ENCODE measurements at regions not wholly inside any gene's neighbourhood (a gene's known extent, or its start where the extent isn't known, plus 50 kb on each side); places are given as distances from the start of the nearest gene placed in this dataset.

DNA sequence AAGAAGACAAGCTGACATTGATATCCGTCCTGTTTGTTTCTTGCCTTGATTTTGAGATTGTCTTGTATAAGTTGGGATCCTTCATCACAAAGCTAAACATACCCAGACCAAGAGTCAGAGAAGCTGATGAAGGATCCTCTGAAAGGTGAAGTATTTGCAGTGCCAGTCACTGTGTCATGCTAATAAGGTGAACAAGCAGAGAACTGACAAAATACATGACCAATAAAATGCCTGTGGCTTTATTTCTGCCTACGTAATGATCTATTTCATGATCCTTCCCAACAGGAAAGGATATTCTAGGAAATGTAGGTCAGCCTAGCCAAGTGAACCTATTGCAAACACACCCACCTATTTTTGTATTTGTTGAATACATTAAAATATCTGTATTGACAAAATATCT, 351.3 kb upstream of the CDH9 start:
- TF ChIP-seq RAD21 (IDR thresholded peaks at IDR 0.05 in 1 of 2, conservative IDR thresholded peaks at IDR 0.05 in 1 of 2; ENCODE audit: low read depth in 2 of 2, low read length in 2 of 2) (no peak), KDM1A (IDR thresholded peaks at IDR 0.05; ENCODE audit: borderline replicate concordance, low read length) (no peak), SRF (IDR thresholded peaks at IDR 0.05; ENCODE audit: low read depth, low read length) (no peak), JUND (IDR thresholded peaks at IDR 0.05; ENCODE audit: low read length) (no peak), POLR2AphosphoS5 (IDR thresholded peaks at IDR 0.05; ENCODE audit: low read depth, low read length) (no peak), CBX5 (IDR thresholded peaks at IDR 0.05; ENCODE audit: low read depth, low read length) (no peak), POLR2A (IDR thresholded peaks at IDR 0.05; ENCODE audit: control extremely low read depth in 1 of 2, low read depth in 2 of 2, low read length in 2 of 2) (no peak), EP300 (IDR thresholded peaks at IDR 0.05; ENCODE audit: borderline replicate concordance in 1 of 2, low read depth in 2 of 2, low read length in 2 of 2) (no peak), CHD1 (IDR thresholded peaks at IDR 0.05; ENCODE audit: low read depth, low read length) (no peak)
- TF ChIP-seq, protein P1, sequence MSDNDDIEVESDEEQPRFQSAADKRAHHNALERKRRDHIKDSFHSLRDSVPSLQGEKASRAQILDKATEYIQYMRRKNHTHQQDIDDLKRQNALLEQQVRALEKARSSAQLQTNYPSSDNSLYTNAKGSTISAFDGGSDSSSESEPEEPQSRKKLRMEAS (IDR thresholded peaks at IDR 0.05): no peak
- TF ChIP-seq, protein P2, sequence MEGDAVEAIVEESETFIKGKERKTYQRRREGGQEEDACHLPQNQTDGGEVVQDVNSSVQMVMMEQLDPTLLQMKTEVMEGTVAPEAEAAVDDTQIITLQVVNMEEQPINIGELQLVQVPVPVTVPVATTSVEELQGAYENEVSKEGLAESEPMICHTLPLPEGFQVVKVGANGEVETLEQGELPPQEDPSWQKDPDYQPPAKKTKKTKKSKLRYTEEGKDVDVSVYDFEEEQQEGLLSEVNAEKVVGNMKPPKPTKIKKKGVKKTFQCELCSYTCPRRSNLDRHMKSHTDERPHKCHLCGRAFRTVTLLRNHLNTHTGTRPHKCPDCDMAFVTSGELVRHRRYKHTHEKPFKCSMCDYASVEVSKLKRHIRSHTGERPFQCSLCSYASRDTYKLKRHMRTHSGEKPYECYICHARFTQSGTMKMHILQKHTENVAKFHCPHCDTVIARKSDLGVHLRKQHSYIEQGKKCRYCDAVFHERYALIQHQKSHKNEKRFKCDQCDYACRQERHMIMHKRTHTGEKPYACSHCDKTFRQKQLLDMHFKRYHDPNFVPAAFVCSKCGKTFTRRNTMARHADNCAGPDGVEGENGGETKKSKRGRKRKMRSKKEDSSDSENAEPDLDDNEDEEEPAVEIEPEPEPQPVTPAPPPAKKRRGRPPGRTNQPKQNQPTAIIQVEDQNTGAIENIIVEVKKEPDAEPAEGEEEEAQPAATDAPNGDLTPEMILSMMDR (IDR thresholded peaks at IDR 0.05; ENCODE audit: control extremely low read depth in 1 of 3, insufficient read depth in 1 of 3, low read depth in 1 of 3, low read length in 3 of 3): no peak
- TF ChIP-seq, protein P3, sequence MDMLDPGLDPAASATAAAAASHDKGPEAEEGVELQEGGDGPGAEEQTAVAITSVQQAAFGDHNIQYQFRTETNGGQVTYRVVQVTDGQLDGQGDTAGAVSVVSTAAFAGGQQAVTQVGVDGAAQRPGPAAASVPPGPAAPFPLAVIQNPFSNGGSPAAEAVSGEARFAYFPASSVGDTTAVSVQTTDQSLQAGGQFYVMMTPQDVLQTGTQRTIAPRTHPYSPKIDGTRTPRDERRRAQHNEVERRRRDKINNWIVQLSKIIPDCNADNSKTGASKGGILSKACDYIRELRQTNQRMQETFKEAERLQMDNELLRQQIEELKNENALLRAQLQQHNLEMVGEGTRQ (IDR thresholded peaks at IDR 0.05; ENCODE audit: low read length): no peak

Data from H1 (cell line).